Gastroesophageal sphincter (tissue), 3 donors: ENCODE measurements at regions not wholly inside any gene's neighbourhood (a gene's known extent, or its start where the extent isn't known, plus 50 kb on each side); places are given as distances from the start of the nearest gene placed in this dataset.

Source experiments
- POLR2AphosphoS5 ChIP-seq: sonication (generic); formaldehyde crosslinking; IDR thresholded peaks from one replicate; pipeline ENCODE4 v1.6.1; 2017; ENCODE audit warnings: antibody characterized with exemption
- TF ChIP-seq, protein P1 (sequence below), 4 experiments: fragments of 200-600 bp in 2 of 4; fragments of 450-650 bp in 2 of 4; sonication (generic) in 1 of 4; IDR thresholded peaks; one replicate each; pipeline ENCODE4 v1.5.1; 2017 to 2019; ENCODE audit warnings: antibody characterized with exemption in 4 of 4, mild to moderate bottlenecking in 2 of 4, moderate library complexity in 2 of 4

GRCh38 chr16:58866935-58867334 is 132.8 kb upstream of the GOT2 start:
- TF ChIP-seq, protein P1, sequence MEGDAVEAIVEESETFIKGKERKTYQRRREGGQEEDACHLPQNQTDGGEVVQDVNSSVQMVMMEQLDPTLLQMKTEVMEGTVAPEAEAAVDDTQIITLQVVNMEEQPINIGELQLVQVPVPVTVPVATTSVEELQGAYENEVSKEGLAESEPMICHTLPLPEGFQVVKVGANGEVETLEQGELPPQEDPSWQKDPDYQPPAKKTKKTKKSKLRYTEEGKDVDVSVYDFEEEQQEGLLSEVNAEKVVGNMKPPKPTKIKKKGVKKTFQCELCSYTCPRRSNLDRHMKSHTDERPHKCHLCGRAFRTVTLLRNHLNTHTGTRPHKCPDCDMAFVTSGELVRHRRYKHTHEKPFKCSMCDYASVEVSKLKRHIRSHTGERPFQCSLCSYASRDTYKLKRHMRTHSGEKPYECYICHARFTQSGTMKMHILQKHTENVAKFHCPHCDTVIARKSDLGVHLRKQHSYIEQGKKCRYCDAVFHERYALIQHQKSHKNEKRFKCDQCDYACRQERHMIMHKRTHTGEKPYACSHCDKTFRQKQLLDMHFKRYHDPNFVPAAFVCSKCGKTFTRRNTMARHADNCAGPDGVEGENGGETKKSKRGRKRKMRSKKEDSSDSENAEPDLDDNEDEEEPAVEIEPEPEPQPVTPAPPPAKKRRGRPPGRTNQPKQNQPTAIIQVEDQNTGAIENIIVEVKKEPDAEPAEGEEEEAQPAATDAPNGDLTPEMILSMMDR (IDR thresholded peaks at IDR 0.05): no peak
- TF ChIP-seq POLR2AphosphoS5: no peak
